Fibroblast of skin of right quadriceps (primary cell): ENCODE measurements at regions not wholly inside any gene's neighbourhood (a gene's known extent, or its start where the extent isn't known, plus 50 kb on each side); places are given as distances from the start of the nearest gene placed in this dataset.
"Not testable (repeated sequence)": the region's sequence is repeated elsewhere in the genome, so short reads cannot be mapped to it uniquely, and the experiment has no call there.

Experiments used
- DNase-seq: peaks from one replicate; pipeline ENCODE4 v3.0.0-alpha.2; 2013

DNA sequence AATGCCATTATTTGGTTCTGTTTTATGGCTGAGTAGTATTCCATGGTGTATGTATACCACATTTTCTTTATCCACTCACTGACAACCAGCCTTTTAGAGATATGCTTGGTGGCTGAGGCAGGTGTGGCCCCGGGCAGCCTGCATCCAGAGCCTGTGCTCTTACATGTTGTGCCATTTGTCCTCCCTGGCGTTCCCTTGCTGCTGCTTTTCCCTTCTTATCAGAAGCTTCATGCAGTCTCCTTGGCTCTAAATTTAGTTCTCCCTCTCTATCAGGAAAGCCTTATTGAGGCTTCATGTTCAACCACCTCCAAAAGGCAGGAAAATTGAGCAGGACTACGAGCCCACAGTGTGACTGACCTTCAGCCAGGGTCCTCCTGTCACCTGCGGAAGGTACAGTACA is 131.7 kb upstream of the ITGA6 start:
- no peak for DNase-seq

DNA sequence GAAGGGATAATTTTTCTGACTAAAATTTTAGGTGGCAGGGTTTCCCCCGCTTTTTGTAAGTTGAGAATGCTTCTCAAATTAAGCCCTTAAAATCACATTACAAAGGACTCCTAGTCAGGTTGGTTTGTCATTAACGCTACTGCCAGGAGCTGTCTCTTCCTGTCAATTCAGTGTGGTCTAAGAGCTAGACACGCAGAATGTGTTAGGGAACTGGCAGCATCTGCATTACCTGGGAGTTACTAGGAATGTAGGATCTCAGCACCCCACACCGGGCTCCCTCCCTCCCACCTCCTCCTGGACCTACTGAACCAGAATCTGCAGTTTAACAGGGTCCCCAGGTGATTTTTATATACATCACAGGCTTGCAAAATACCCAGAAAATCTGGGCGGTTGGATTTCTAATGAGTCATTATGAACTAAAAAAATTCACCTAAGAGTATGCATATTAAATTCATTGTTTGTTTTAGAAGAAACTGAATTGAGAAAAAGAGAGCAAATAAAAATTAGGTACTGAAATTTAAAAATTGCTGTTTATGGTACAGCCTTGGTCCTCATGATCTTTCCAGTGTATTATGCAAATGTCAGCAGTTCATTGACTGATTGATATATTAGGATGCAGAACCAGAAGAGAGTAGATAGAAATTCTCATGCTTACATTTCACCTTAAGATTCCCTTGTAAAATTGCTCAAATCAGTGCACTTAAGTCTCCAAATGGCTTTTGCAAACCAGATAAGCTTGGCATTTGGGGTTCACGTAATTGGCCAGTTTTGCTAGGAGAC is 130.9 kb upstream of the ITGA6 start:
- DNase-seq = no peak

DNA sequence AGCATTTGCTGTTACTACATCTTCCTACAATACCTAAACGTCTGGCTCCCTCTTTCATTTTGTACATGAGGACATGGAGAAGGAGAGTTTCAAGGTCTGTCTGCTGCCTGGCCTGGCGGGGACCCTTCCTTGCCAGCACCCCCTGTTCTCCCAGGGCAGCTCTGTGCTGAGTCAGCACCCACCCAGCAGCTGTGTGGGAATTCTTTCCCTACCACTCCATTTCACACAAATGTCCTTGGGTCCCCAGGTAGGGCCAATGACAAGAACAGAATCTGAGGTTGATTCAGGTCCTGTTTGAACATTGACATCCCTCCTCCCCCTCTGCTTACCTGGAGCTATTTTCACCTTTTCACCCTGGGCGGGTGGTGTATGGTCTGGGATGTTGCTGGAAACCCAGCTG is 129.9 kb upstream of the ITGA6 start:
- DNase-seq = no peak

DNA sequence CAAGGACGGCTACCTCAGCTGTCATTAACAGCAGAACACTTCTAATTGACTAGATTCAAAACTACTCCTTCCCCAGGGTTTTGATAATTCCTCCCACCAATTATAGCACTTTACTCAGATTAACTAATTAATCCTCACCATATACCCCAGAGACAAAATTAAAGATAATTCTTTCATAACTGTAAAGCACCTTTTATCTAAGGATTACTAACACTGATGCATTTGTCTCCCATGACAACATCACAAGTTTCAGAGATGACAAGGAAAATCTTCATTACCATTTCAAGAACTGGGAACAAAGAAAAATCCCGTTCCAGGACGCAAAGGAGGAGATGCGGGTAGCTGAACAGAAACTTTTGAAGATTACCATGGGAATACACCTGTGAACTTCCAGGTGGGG is 129.4 kb upstream of the ITGA6 start:
- no peak for DNase-seq

DNA sequence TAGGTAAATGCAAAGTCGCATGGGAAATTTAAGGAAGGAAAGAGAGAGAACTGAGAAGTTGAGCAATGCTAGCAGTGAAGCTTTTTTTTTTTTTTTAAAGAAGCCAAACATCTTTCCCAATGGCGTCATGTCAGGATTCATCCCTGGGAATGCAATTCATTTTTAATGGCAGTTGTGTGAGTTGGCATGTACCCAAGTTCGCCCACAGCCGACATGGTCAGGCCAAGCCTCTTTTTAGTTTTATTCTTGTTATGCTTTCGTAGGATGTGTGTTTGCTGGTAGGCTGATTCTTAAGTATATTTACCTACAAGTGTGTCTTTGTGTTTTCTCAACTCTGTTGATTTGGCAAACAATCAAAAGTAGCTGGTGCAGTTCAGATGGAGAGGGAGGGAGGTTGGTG is 127.6 kb upstream of the ITGA6 start:
- peak; percentile 58 for DNase-seq

DNA sequence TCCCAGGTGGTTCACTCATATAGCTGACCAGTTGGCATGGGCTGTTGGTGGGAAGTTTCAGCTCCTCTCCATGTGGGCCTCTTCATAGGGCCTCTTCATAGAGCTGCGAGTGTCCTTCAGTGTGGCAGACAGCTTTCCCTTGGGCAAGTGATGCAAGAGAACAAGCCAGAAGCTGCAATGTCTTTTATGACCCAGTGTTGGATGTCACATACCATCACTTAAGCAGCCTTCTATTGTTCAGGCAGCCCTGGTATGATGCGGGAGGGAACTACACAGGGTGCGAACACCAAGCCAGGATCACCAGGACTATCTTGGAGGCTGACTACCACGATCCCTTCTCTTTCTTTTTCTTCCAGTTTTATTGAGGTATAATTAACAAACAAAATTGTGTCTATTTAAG is 126.5 kb upstream of the ITGA6 start:
- no peak for DNase-seq

DNA sequence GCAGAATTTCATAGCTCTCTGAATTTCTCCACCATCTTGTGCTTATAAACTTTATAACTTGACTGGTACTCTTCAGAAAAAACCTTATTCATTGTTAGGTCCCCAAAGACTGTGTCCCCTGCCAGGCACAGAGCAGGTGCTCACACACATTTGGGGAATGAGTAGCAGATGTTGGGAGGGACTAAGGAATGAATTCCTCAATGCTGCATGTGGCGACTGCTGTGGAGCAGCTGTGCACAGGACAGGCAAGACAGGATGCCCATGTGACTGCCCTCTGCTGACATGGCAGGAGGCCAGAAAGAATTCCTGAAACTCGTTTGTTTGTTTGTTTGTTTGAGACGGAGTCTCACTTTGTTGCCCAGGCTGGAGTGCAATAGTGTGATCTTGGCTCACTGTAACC is 122.3 kb upstream of the ITGA6 start:
- DNase-seq = no peak

DNA sequence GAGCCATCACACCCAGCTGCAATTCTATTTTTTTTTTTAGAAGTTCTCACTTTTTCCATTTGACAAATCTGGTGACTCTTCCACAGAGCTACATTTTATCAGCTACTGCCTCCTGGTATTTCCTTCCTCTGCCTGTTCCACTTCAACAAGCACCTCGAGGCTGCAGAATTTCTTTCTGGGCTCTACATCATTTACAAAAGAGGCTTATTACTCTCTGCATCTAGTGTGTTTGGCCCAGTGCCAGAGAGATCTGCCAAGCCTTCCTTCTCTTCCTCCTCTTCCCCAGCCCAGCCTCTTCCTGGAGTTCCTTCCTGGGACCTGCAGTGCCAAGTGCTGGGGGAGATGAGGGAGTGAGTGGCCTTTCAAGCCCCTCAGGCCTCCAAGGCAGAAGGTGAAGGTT is 119.6 kb upstream of the ITGA6 start:
- DNase-seq = no peak

DNA sequence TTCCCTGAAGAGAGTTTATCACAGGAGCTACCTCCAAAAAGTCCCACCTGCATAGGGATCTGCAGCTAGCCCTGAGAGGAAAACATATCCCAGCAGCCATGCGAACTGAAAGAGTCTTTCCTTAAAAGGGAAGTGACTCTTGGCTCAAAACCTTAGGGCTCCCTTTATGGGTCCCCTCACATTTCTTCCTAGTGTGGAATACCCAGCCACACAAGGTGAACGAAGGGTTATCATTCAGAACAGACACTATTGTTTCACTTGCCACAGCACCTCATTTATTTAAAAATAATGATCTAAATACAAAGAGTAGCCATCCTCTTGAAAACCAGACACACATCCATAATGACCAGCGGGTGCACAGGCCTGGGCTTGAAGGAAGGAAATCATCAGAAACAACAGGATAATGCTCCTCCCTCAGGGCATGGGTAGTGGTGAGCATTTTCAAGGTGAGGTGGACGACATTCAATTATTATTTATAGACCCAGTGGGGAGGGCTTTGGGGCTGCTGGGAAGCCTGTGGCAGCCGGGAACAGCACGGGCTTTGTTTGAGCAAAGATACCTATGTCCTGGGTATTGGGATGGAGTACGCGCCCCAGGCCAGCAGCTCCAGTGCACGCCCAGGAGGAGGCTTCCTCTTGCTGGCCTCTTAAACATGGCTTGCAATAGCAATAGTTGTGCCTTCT is 119.0 kb upstream of the ITGA6 start:
- DNase-seq = no peak

DNA sequence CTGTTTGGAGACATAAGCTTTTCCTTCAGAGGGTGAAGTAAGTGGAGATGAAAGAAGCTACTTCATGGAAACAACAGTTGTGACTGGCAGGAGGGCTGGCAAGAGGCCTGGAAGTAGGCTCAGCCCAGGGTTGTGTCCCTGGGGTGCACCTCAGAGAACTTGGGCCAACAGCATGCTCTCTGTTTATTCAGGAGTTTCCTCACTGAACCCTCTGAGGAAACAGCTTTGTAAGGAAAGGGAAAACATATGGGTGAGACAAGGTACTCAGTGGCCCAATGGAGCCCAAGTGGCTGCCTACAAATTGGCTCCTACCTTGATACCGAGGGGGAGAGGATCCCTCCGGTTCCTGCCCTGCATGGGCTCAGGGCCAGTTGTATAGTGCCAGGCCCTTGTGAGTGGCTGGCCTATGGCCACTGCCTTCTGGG is 115.5 kb upstream of the ITGA6 start:
- DNase-seq = no peak

DNA sequence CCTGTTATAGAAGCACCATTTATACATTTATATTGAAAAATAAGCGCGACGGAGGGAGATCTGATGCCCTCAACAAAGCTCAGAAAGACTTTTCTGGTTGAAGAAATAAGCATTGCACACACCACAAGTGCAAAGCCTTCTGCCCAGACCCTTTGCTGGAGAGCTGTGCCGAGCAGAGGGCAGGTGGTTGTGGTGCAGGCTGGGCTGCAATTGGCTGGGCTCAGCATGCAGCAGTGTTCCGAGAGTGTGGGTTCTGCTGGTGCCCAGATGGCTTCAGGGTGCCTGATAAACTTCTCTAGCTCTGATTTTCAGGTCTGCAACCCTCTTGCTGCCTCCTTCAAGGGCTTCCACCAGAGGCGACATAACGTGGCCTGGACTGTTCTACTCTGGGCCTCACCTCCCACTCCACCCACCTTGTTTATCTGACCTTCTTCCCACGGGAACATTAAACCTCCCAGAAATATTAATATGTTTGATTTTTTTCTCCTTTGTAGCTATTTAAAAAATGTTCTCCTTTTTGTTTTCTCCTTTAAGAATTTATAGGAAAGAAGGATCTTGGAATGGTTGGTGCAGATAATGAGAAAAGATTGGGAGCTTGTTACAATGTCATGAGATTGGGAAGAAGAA is 113.6 kb upstream of the ITGA6 start:
- no peak for DNase-seq

DNA sequence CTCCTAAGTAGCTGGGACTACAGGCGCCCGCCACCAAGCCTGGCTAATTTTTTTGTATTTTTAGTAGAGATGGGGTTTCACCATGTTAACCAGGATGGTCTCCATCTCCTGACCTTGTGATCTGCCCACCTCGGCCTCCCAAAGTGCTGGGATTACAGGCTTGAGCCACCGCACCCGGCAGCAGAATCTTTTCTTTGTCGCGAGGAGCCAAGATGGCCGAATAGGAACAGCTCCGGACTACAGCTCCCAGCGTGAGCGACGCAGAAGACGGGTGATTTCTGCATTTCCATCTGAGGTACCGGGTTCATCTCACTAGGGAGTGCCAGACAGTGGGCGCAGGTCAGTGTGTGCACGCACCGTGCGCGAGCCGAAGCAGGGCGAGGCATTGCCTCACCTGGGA is 112.3 kb upstream of the ITGA6 start:
- DNase-seq = not testable (repeated sequence)

DNA sequence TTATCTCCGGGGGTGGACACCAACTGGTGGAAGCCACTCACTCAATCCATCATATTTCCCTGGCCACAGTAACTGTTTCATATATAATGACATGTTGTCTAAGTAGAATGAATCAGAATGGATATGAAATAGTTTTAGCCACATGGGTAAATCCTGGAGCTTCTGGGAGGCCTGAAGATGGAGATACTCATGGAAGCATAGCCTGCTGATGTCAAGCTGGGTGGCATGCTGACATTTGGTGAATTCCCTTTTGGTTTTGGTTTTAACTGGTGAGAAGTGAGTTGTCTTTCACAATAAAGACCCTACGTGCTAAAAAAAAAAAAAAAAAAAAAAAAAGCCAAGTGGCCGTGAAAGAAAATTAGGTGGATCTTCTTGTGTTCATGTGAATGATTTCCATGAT is 105.3 kb upstream of the ITGA6 start:
- no peak for DNase-seq

DNA sequence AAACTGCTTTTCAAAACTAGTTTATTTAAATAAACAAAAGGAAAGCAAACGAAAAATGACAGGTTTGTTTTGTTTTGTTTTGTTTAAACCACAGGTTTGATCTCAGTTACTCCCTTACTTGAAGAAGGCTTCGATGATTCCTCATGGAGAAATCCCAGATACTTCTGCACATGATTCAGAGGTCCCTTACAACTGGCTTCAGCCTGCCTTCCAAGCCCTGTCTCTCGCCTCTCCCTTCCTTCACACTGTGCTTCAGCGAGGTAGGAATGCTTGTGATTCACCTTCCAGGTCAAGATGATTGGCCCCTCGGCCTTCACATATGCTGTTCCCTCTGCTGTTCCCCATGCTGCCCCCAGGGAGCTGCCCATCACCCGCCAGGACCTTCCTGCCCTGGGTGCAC is 104.1 kb upstream of the ITGA6 start:
- DNase-seq = no peak

DNA sequence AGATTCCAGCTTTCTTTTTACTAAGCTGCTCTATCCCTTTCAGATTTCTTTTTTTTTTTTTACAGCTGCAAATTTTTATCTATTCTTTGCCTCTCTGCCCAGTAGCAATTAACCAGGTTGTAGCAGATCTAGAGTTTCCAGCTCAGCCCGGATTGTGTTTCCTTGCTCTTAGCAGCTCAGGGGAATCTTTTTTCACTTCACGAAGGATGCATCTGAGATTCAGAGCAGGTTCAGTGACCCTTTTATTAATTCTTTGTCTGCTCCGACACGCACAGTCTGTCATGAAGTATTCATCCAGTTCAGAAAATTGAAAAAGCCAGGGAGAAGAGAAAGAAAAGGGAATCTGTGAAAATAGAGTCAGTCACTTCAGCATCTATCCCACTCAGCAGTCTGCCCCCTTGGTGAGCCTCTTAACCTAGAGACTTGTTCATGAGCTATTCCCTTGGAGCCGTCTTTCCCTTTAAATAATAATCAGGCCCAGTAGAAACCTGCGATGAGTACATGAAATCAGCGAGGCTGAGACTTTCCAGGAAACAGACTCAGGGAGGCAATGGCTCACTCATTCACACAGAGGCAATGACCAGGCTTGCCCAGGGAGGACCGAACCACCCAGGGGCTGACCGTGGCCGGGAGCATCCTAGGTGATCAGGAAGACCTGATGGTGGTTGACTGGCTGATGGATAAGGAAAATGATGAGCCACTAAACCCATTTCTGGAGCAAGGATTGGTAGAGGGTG is 103.4 kb upstream of the ITGA6 start:
- no peak for DNase-seq

DNA sequence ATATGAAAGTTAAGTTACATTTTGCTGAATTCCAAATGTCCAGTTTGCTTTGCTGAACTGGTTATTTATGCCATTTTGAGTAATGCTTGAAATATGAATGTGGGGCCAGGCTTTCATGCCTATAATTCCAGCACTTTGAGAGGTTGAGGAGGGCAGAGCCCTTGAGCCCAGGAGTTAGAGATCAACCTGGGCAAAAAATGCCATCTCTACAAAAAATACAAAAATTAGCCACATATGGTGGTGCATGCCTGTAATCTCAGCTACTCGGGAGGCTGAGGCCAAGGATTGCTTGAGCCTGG is 101.2 kb upstream of the ITGA6 start:
- no peak for DNase-seq

DNA sequence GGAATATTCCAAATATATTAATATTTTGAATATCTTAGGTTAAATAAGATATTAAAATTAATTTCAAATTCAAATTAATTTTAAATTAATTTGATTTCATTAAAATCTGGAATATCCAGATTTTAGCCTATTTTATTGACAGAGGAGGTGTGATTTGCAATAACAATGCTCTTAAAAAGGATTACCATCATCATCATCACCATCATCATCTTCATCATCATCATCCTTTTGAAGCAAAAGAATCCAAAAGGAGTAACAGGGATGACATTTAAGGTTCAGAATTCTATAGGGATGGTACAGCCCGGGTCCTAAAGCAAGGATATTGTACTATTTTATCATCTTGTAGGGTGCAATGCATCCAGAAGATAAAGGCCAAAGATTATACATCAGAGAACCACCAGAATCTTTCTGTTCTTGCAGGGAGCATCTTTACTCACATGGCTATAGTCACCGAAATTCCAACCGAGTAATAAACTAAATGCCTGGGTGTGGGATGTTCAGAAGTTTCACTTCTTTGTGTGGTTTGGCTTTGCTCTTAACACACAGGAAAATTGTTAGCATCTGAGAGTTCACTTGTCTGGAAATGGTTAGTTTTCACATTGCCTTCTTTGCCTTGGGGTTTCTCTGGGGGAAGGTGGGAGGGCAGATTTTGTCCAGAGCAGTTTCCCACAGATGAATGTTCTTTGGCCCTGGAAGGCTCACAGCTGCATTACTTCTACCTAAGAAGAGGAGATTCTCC is 99.1 kb upstream of the ITGA6 start:
- DNase-seq = peak; percentile 52

DNA sequence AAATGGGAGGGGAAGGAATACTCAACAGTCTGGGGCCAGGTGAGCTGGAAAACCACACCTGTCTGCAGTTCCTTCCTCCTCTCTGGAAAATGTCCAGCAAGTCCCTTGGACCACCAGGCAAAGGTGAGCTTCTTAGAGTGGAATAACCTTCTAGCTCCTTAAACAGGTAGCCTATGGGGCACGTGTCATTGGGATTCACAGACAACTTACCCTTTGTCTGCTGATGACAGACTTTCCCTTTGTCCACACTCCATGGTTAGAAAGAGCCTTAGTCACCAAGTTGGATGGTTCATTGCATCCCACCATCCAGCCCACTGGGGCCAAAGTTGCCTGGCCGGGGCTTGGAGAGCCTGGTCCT is 98.0 kb upstream of the ITGA6 start:
- no peak for DNase-seq

DNA sequence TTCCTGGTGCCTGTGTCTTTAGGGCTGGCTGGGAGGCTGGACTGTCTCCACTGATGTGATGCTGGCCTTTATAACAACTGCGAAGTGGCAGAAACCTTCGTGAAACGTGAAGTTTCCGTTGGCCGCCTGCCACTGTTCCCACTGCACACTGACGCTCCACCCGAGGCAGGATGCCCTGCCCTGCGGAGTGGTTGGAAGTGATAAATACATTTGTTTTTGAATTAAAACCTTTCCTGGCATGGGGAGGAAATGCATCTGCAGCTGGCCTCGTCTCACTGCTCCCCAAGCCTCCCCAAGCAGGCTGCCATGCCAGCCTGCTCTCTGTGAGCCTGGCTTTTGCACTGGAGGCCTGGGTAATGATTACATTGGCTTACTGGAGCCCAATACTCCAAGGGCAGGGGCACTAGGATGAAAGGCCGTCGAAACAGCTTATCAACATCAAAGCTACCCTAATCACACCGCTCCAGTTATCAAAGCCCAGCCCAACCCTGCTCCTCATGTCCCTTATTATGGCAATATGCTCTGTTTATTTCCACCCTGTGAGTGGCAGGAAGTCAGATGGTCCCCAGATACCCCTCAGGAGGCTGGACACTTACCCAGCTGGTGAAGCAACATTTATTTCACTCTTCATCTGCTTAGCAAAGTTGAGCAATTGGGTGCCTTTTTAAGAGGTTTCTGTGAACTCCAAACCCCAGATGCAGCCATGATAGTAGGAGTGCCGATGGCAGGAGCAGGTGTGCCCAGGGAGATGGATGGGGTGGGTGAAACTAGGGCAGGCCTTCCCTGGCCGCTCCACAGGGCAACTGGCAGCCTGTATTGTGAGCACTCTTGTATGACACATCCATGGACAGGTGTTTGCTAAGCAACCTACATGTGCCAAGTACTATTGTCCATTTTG is 97.4 kb upstream of the ITGA6 start:
- DNase-seq = no peak

DNA sequence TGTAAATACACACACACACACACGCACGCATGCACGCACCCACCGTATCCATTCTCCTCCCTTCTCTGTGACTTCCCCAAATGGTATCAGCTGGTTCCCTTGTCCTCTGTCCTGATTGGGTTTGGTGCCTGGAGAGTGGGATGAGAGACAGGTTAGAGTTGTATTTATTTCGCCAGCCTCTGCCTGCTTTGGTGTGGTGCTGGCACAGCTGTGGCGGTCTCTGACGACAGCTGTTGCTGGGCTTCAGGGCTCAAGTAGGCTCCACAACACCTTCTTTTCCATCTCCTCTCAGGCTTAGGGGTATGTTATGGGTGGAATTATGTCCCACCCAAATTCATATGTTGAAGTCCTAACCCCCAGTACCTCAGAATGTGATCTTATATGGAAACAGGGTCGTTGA is 94.9 kb upstream of the ITGA6 start:
- DNase-seq = no peak

DNA sequence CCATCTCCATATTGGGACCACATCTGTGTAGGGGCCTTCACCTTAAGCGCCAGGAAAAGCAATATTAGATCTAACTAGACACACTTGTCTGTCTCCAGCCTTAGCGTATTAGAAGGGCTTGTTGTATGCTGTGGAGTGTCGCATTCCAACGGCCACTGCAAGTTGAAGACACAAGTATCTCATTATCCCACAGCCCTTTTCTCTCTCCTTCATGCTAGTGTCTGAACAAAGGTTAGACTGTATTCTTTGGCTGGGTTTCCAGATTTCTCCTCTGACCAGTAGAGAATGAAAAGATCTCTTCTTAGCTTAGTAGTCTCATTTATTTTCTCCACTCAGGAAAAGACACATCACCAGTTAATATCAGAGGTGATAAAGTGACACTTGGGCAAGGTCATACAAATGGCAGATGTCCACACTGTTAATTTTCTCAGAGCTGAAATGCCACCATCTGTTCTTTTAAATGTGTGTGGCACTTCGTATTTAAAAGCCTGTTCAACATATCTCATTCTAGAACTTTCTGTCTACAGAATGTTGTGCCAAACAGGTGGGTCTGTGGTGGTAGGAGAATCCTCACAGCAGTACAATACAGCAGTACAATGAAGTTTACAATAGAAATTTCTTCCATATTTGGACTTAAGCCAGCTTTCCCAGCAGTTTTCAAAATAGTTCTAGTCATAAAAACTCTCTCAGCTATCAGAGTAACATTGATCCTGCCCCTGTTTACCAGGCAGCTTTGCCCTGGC is 94.0 kb upstream of the ITGA6 start:
- DNase-seq = no peak

DNA sequence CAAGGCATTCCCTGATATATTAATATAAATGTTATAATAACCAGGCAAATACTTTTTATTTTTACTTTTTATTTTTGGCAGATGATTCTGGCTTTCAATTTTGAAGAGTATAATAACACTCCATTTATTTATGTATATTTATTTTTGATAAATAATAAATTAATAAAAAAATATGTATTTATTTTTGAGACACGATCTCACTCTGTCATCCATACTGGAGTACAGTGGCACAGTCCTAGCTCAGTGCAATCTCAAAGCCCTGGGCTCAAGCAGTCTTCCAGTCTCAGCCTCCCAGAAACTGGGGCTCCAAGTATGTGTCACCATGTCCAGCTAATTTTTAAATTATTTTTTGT is 93.4 kb upstream of the ITGA6 start:
- no peak for DNase-seq
